Left renal cortex interstitium (tissue), 4 donors: ENCODE measurements at regions not wholly inside any gene's neighbourhood (a gene's known extent, or its start where the extent isn't known, plus 50 kb on each side); places are given as distances from the start of the nearest gene placed in this dataset.
A peak's percentile ranks its signal among the peaks of the same experiment; 100 is the strongest.
"Not testable (repeated sequence)": the region's sequence is repeated elsewhere in the genome, so short reads cannot be mapped to it uniquely, and the experiment has no call there.

Experiments
- DNase-seq, 4 donors: peaks; one replicate each; pipeline ENCODE4 v3.0.0-alpha.2; 2013; ENCODE audit warnings: low read depth in 4 of 4, low spot score in 2 of 4, missing footprints in 1 of 4

- no peak for DNase-seq
Observed at GRCh38 chr4:174183259-174183658, 100.2 kb downstream of the FBXO8 start.

DNA sequence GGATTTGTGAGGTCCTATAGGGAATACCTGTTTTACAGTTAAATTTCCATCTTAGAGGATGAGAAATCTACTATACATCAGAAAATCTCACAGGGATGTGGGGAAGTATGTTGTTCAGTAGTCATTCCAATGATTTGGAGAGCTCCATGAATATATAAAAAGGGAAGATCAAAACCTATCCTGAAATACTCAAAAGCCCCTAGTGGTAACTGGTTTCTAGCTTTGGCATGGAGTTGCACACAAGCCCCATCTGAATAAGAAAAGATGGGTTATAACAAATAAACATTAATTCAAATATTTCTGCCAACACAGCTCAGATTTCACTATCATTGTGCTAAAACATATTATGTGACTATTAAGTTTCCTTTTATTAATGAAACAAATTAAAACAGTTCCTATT is 101.6 kb downstream of the FBXO8 start:
- no peak for DNase-seq

GRCh38 chr4:174177536-174177935 is 105.9 kb downstream of the FBXO8 start:
- DNase-seq = no peak

DNA sequence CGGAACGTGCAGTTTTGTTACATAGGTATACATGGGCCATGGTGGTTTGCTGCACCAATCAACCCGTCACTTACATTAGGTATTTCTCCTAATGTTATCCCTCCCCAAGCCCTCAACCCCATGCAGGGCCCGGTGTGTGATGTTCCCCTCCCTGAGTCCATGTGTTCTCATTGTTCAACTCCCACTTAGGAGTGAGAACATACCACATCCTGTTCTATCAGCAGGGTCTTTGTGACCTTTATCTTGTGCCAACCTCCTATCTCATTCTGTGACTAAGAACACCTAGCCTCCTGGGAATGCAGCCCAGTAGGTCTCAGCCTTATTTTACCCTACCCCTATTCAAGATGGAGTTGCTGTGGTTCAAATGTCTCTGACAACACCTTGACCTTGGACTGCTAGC is 107.6 kb downstream of the FBXO8 start:
- not testable (repeated sequence) for DNase-seq

DNA sequence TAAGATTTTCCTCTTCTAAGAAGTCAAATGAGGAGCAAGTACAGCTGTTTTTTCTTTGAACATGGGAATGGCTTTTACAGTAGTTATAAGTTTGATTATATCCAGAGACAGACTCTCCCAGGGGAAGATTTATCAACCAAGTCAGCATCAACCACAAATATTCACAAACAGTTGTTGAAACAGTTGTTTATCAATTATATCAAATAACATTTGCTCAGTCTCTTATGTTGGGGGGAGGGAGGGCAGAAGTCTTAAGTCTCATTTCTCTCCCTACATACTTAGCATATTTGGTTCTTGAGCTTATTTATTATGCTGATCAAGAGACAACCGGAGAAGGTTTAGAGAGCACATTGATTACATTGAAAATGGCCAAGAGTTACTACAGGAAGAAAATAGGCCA is 110.1 kb downstream of the FBXO8 start:
- DNase-seq = no peak

DNA sequence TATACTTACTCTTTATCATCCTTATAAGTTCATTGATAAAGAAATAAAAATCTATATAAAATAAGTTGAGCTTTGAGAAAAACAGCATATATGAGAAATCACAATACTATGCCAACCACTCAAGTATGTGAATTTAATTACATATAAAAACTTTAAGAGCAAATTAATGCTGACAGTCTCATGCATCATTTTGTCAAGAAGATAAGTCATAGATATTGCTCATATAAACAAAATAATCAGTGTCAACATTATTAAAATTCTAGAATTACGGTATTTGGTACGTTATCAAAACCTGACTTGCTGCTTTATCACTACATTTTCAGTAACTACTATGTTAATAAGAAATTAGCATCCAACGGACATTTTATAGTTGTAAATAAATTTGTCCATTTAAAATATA is 111.2 kb downstream of the FBXO8 start:
- DNase-seq = no peak

DNA sequence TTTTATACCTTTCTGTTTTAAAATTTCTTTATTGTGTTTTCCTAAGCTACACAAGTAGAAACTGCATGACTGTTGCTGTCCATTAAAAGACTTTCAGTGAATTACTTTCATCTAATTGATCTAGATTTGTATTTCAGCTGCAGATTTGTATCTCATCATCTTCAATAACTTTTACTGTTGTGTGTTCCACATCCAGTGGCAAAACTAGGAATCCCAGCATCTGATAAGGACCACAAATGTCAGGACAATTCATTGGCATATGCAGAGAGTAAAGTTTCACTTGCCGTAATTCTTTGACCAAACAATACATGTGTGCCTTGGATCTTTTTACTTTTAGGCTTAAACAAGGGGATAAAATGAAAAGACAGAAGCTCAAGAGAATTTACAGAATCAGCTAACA is 112.6 kb downstream of the FBXO8 start:
- DNase-seq = no peak

DNA sequence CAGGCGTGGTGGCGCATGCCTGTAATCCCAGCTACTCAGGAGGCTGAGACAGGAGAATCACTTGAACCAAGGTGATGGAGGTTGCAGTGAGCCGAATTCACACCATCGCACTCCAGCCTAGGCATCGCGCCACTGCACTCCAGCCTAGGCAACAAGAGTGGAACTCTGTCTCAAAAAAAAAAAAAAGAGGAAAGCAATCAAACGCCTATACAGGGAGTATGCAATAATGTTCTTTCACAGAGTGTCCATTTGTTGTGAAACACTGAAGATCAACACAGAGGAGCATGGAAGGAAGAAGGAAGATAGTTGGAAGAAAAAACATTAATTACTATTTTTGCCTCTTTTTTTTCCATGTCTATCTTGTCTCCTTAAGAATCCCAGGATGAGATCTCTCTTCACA is 113.4 kb downstream of the FBXO8 start:
- no peak for DNase-seq

DNA sequence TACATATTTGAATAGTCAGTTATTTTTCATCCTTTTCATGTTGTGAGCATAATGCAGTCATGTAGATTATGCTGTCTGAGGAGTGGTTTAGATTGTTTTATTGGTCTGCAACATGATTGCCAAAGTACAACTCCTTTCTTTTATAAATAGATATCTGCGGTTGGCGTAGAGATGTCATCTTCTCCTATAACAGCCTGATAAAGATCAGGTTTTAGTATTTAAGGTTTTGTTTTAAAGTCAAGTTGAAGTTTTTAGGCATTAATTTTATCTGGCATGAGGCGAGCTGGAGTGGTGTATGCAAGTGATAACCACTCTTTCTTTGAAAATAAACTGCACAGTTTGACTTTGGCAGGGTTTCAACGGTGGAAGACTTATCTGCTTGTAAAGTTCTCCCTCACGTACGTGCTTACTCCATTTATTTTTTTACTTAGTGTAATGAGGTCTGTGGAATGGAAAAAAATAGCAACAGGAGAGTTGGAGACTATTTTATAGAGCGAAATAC is 126.3 kb downstream of the FBXO8 start:
- DNase-seq = no peak

GRCh38 chr4:174156239-174156826 is 127.1 kb downstream of the FBXO8 start:
- peak in 2 of 4 donors; percentile 18 to 34 for DNase-seq

DNA sequence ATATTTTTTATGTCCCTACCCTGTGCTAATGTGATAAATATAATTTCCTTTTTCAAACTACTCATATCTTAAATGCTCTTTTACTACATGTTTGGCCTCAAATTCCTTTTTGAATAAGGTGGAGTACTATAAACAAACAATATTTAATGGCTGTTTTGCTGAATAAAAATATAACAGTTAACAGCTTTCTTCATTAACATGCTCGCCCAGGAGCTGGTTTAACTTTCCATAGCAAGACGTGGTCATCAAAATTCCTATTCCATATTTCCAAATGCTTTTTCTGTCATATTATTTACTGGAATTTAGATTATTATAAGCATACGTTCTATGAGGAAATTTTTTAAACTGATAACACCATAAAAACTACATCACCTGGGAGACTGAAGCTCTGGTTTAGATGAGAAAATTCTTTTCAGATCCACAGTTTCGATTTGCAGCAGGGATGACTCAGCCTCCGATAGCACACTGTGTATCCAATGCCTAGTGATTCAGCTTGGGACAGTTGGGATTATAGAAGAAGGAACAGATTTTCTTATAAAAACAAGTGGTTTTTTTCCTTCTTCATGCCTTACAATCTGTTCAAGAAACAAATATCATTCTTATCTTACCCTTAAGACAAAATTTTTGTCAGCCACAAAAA is 129.1 kb downstream of the FBXO8 start:
- no peak for DNase-seq

- DNase-seq = no peak
Observed at GRCh38 chr4:174152717-174153466, 130.6 kb downstream of the FBXO8 start.

DNA sequence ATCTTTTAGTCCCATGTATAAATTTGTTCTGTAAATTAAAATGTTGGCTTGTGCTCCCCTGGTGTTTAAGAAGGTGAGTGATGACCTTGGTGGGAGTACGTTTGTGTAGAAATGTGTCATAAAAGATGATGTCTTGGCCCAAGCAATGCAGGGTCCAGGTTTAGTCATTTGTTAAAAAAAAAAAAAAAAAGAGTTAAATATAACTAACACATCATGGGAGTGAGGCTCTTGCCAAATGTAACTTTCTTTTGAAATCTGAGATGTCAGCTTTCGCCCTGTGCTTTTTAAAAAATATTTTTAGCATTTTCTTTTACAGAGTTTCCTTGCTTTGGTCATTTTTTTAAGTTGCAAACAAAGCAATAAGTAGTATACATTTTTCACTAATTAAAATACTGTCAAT is 135.6 kb downstream of the FBXO8 start:
- DNase-seq = no peak

DNA sequence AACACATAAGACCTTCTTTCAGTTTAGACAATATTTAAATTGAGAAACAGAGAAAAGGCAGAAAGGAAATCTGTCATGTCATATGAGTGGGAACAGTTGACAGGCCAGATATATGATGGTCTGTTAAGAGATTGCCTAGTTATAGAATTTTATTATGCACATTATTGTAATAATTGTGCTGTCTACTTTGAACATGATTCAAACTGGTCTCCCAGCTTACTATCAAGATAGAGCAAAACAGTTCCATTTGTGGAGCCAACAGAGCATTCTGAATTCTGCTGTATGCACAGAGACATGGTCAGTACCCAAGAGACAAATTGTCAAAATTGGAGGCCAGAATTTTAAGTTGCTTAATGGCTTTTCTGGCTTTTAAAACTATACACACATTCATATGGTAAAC is 139.4 kb downstream of the FBXO8 start:
- no peak for DNase-seq

DNA sequence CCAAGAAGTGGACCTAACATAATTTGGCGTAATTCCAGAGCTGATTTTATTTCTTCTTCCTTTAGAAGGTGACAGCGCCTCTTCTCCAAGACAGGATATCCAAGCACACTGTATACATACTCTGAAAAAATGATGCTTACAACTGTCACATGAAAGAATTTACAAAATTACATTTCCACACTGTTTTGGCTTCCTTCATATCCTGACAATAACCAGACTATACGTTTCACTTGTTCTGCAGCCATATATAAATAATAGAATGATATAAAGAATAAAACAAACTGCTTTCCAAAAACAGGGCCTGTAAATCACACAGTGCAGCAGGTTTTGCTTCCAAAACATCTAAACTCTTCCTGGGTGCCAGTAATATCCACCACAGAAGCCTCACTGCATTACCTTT is 141.6 kb downstream of the FBXO8 start:
- no peak for DNase-seq

- DNase-seq = no peak
Observed at GRCh38 chr4:174138616-174139015, 144.9 kb downstream of the FBXO8 start.

- DNase-seq = no peak
Observed at GRCh38 chr4:174137698-174138097, 145.8 kb downstream of the FBXO8 start.

DNA sequence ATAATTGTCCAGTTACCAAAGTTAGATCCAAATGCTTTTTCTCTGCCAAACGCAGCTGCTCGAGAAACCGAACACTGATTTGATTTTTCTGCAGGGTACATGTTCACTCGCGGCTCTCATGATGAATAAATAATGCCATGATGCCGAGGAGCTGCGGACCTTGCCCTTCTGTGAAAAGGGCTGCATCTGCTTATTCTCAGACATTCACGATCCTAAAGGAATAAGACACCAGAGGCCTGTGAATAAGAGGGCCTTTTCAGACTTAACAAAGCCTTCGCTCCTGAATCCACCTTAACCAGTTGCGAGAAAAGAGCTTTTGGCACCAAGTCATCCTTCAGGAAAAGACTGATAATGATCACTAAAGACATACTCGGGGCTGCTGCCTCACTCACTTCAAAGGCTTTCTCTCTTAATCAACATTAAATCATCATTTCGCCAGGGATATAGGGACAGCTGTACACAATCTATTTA is 147.5 kb downstream of the FBXO8 start:
- no peak for DNase-seq

DNA sequence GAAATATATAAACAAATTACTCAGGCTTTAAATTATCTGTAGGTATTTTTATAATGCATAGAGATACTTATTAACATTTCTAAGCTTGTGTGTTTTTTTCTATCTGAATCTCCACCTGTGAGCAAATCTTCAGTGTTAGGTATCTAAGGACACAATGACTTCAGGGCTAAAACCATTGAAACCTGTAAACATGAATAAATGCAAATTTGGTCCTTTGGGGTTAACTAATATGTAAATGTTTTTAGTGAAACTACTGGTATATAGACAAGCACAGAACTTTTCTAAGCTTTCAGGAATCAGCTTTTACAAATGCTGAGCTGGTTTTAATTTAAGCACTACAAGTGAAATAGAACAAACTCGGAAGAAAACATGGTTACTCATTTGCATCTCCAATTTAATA is 147.9 kb downstream of the FBXO8 start:
- DNase-seq = no peak

DNA sequence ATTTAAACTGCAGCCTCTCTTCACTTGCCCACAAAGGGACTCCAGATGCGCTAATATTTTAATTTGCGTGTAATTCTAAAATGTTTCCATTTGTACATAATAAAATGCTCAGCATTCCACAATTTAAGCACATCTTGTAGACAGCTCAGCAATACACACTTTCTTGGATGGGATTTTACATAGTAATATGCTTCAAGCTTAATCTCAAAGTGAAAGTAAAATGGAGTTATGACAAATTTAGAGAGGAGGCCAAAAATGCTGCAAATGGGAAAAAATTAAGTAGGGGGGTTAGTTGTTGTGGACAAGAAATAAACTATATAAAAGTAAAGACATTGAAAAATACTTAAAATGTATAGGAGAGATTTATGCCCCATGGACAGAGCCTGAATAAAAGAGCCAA is 149.1 kb downstream of the FBXO8 start:
- DNase-seq = no peak

GRCh38 chr4:174133551-174133950 is 149.9 kb downstream of the FBXO8 start:
- no peak for DNase-seq

GRCh38 chr4:174131901-174132300 is 151.6 kb downstream of the FBXO8 start:
- no peak for DNase-seq
